PC-9 (cell line): ENCODE measurements at regions not wholly inside any gene's neighbourhood (a gene's known extent, or its start where the extent isn't known, plus 50 kb on each side); places are given as distances from the start of the nearest gene placed in this dataset.
"Not testable (repeated sequence)": the region's sequence is repeated elsewhere in the genome, so short reads cannot be mapped to it uniquely, and the experiment has no call there.

Source experiments
- CTCF ChIP-seq: fragments of 200-600 bp; sonication (generic); conservative IDR thresholded peaks from 2 replicates; pipeline ENCODE4 v1.6.1; 2017; ENCODE audit warnings: mixed run types, antibody characterized with exemption, mild to moderate bottlenecking, moderate library complexity
- EZH2 ChIP-seq: fragments of 200-600 bp; sonication (generic); IDR thresholded peaks from 2 replicates; pipeline ENCODE4 v1.8.0; 2017; ENCODE audit warnings: antibody characterized with exemption, low read depth

GRCh38 chr7:6992133-6992532 is 166.1 kb upstream of the CCZ1B start:
- not testable (repeated sequence) for TF ChIP-seq CTCF, EZH2
